ENCODE measurements at regions not wholly inside any gene's neighbourhood (a gene's known extent, or its start where the extent isn't known, plus 50 kb on each side); places are given as distances from the start of the nearest gene placed in this dataset.

- TF ChIP-seq EZH2phosphoT487 (IDR thresholded peaks at IDR 0.05; ENCODE audit: borderline replicate concordance, low read depth, low read length) (no peak), CTCF (conservative IDR thresholded peaks at IDR 0.05; ENCODE audit: low read length) (no peak)
- Histone ChIP-seq H3K79me2 (ENCODE audit: insufficient read depth, low read depth, low read length) (no peaks in the 10 kb centered on the region), H4K20me1 (ENCODE audit: insufficient read depth, low read length) (no peaks in the 10 kb centered on the region), H2AFZ (ENCODE audit: low read length) (no peak overlapping the region), H3K4me1 (ENCODE audit: insufficient read depth, low read length, poor library complexity, severe bottlenecking) (no peaks in the 10 kb centered on the region), H3K4me3 (ENCODE audit: low read depth, low read length, poor library complexity, severe bottlenecking) (no peak overlapping the region), H3K27ac (ENCODE audit: low read depth, low read length, poor library complexity, severe bottlenecking) (no peak overlapping the region), H3K9me2 (ENCODE audit: insufficient read depth, low read length) (no peaks in the 10 kb centered on the region), H3K36me3 (ENCODE audit: insufficient read depth, low read length) (no peaks in the 10 kb centered on the region), H3K4me2 (ENCODE audit: low read length) (no peak overlapping the region), H3K9me3 (ENCODE audit: low read length) (no peaks in the 10 kb centered on the region)
- POLR2A ChIA-PET = no interaction called here
- CTCF ChIA-PET (ENCODE audit: unreplicated experiment) = no interaction called here
- intact Hi-C loops (cut with micrococcal nuclease; ENCODE audit: unreplicated experiment) = no loop called here
- BruUV-seq (replicated peaks) = no TSS peak
- DNase-seq (ENCODE audit: low spot score) = no peak
Measured at GRCh38 chr3:68458581-68458980, 473.8 kb downstream of the TAFA4 start.

DNA sequence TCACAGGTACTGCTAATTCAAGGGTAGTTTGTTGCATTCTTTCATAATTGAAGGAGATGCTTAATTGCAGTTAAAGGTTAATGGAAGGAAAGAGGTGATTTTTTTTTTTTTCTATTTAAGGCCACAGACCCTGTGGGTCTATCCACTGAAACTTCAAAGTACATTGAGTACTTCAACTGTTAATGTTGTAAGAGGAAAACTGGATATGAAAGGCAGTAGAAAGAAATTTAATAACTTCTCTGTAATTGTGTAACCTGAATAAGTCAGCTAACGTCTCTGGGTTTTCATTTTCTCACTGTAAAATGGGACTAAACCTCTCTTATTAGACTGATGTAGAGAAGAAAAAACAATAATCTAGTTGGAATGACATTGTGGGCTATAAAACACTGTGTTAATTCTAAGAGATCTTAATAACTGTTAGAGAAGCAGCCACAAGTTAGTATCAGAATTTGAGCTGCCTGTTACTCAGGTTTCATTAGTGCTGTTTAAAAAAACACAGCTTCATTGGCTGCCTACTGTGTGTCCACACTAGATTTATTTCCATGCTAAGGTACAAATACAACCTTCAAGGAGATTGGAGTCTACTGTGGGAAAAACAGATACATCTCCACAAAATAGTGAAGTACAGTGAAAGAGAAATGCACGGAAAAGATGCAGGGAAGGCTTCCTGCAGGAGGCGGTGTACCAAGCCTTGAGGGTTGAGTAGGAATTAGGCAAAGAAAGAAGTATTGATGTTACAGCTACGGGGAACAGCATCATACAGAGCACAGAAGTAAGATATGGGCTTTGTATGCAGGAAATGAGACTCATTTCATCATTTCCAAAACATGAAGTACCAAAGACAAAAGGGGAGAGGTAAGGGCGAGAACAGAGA lies 483.6 kb downstream of the TAFA4 start:
- Histone ChIP-seq H3K27ac (ENCODE audit: low read depth, low read length, poor library complexity, severe bottlenecking) (no peak overlapping the region), H3K4me1 (ENCODE audit: insufficient read depth, low read length, poor library complexity, severe bottlenecking) (no peaks in the 10 kb centered on the region), H3K79me2 (ENCODE audit: insufficient read depth, low read depth, low read length) (no peaks in the 10 kb centered on the region), H2AFZ (ENCODE audit: low read length) (no peak overlapping the region), H4K20me1 (ENCODE audit: insufficient read depth, low read length) (no peaks in the 10 kb centered on the region), H3K4me3 (ENCODE audit: low read depth, low read length, poor library complexity, severe bottlenecking) (no peak overlapping the region), H3K9me2 (ENCODE audit: insufficient read depth, low read length) (no peaks in the 10 kb centered on the region), H3K36me3 (ENCODE audit: insufficient read depth, low read length) (no peaks in the 10 kb centered on the region), H3K4me2 (ENCODE audit: low read length) (no peak overlapping the region), H3K9me3 (ENCODE audit: low read length) (no peaks in the 10 kb centered on the region)
- ChIA-PET POLR2A (interaction anchor here (0.7 kb wide), 1 partner anchor 1422 kb away, joined by 3 read pairs; no protein-coding TSS in a partner anchor), CTCF (ENCODE audit: unreplicated experiment) (no interaction called here)
- DNase-seq (ENCODE audit: low spot score) = no peak
- BruUV-seq (replicated peaks) = no TSS peak
- no peak for TF ChIP-seq CTCF (conservative IDR thresholded peaks at IDR 0.05; ENCODE audit: low read length)
- TF ChIP-seq EZH2phosphoT487 (IDR thresholded peaks at IDR 0.05; ENCODE audit: borderline replicate concordance, low read depth, low read length) = no peak
- intact Hi-C loops (cut with micrococcal nuclease; ENCODE audit: unreplicated experiment) = no loop called here

DNA sequence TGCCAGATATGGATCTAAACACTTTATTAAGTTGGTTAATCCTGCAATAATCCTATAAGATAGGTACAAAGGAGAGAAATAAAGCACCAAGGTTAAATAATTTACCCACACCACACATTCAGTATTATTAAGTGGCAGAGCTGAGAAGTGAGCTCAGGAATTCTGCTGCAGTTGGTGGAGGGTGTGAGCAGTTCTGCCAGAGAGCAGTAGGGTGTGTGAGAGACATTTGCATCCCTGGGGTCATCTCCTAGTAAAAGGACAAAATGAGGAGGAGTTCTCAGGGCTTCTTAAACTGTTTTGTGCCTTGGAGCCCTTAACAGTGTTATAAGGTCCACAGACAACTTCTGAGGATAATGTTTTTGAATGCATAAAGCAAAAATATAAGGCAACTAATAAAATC lies 484.5 kb downstream of the TAFA4 start:
- Histone ChIP-seq H3K36me3 (ENCODE audit: insufficient read depth, low read length) (no peaks in the 10 kb centered on the region), H3K9me2 (ENCODE audit: insufficient read depth, low read length) (no peaks in the 10 kb centered on the region), H3K79me2 (ENCODE audit: insufficient read depth, low read depth, low read length) (no peaks in the 10 kb centered on the region), H2AFZ (ENCODE audit: low read length) (no peak overlapping the region), H4K20me1 (ENCODE audit: insufficient read depth, low read length) (no peaks in the 10 kb centered on the region), H3K27ac (ENCODE audit: low read depth, low read length, poor library complexity, severe bottlenecking) (no peak overlapping the region), H3K4me3 (ENCODE audit: low read depth, low read length, poor library complexity, severe bottlenecking) (no peak overlapping the region), H3K4me1 (ENCODE audit: insufficient read depth, low read length, poor library complexity, severe bottlenecking) (no peaks in the 10 kb centered on the region), H3K9me3 (ENCODE audit: low read length) (no peaks in the 10 kb centered on the region), H3K4me2 (ENCODE audit: low read length) (no peak overlapping the region)
- intact Hi-C loops (cut with micrococcal nuclease; ENCODE audit: unreplicated experiment) = no loop called here
- TF ChIP-seq EZH2phosphoT487 (IDR thresholded peaks at IDR 0.05; ENCODE audit: borderline replicate concordance, low read depth, low read length) = no peak
- no peak for TF ChIP-seq CTCF (conservative IDR thresholded peaks at IDR 0.05; ENCODE audit: low read length)
- CTCF ChIA-PET (ENCODE audit: unreplicated experiment) = no interaction called here
- POLR2A ChIA-PET = interaction anchor here (0.6 kb wide), 1 partner anchor 361 kb away, joined by 3 read pairs; no protein-coding TSS in a partner anchor
- DNase-seq (ENCODE audit: low spot score) = no peak
- BruUV-seq (replicated peaks) = no TSS peak
